Activated CD4-positive, alpha-beta T cell treated with anti-CD3 and anti-CD28 coated beads, Interleukin-2, amount 50 U/mL, for 48 hours (primary cell): ENCODE measurements at regions not wholly inside any gene's neighbourhood (a gene's known extent, or its start where the extent isn't known, plus 50 kb on each side); places are given as distances from the start of the nearest gene placed in this dataset.
A peak's percentile ranks its signal among the peaks of the same experiment; 100 is the strongest.

Source experiments
- DNase-seq, 2 experiments: peaks; one replicate each; pipeline ENCODE4 v3.0.0-alpha.2; 2020

GRCh38 chr10:120960725-120961124 is 109.6 kb downstream of the WDR11 start:
- DNase-seq: no peak

DNA sequence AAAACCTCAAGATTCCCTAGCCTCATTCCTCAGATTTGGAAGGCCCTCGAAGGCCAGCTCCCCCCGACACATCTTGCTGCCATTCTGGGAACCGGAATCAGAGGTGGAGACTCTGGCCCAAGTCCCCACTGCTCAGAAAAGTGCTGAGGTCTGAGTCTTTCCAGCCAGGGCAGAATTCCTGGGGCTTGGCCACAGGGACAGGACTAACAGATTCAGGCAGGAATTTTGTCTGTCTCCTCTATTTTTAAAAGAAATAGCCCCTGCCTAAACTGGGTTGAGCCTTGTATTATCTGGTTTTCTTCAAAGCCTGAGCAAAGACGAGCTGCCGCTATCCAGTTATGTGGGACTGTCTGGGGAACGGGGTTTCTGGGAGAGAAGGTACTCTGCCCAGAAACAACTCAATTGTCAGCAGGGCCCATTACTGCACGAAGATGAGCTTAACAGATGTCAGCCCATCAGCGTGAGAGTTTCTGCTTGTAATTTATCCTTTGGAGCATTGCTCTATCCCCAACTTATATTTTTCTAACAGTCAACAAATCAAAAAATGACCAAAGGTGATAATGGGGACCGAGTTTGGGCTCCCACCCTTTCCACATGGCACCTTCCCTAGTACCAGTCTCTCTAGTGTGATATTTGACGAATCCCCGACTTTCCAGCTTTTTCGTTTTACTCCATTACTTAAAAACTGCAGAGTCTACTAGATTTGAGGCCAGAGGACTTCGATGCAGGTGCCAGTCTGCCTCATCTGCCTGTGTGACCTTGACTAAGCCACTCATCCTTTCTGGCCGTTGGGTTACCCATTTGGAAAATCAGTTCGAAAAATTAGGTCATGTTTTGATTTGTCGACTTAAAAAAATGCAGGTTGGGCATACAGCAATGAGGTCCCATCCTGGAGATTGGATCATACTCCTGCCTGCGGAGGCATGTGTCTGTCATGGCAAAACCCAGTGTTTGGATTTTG is 110.9 kb downstream of the WDR11 start:
- DNase-seq: no peak

- DNase-seq: no peak
These were observed 111.8 kb downstream of the WDR11 start for GRCh38 chr10:120962756-120963593.

- no peak for DNase-seq
These were observed 112.5 kb downstream of the WDR11 start for GRCh38 chr10:120963594-120964220.

DNA sequence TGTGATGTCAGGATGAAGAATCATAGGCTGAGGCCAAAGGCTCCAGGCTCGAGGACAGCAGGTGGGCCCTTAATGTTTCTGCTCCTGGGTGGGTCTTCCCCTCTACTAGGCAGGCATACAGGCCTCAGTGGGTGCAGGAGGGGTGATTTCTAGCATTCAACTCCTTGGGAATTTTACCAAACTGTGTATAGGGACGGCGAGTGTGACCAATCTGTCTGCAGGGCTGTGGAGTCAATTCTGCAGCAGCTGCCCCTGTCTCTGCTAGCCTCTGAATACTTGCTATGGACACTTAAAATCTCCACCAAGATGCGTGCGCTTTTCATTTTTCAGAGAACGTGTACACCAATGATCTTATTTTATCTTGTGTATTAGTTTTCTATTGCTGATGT is 115.5 kb downstream of the WDR11 start:
- no peak for DNase-seq

GRCh38 chr10:120969219-120969645 is 118.1 kb downstream of the WDR11 start:
- no peak for DNase-seq

GRCh38 chr10:120970595-120971529 is 119.7 kb downstream of the WDR11 start:
- no peak for DNase-seq

DNA sequence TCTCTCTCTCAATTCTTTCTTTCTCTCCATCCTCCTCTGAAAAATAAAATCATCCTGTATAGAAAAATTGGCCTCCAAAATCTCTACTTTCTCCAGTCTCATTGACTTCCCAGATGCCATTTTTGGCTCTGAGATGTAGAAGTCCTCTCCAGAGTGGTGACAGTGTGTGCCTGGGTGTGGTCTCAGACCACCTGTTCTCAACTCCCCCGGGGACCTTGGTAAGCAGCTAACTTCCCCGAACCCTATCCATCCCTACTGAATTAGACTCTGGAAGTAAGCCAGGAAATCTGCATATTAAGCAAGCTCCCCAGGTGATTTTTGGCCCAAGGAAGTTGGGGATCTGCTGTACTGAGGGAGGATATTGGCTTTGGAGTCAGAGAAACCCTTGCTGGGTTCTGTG is 120.5 kb downstream of the WDR11 start:
- no peak for DNase-seq

- no peak for DNase-seq
These were observed 121.1 kb downstream of the WDR11 start for GRCh38 chr10:120972259-120972658.

- no peak for DNase-seq
These were observed 124.1 kb downstream of the WDR11 start for GRCh38 chr10:120975072-120975867.

DNA sequence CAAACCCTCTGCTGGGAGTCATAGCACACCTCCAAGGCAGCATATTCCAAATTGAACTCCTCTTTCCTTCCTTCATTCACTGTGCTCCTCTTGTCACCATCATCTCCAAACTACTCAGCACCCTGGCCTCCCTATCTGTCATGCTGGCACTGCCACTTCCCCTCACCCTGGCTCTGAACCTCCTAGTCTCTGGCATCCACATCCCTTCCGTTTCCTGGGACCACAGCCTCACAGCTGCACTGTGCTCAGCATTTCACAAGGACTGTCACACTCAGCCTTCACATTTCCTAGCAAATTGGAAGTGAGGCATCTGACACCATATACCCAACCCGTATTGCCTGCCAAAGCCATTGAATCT is 124.7 kb downstream of the WDR11 start:
- DNase-seq: no peak

GRCh38 chr10:120977897-120978296 is 126.7 kb downstream of the WDR11 start:
- DNase-seq: no peak

DNA sequence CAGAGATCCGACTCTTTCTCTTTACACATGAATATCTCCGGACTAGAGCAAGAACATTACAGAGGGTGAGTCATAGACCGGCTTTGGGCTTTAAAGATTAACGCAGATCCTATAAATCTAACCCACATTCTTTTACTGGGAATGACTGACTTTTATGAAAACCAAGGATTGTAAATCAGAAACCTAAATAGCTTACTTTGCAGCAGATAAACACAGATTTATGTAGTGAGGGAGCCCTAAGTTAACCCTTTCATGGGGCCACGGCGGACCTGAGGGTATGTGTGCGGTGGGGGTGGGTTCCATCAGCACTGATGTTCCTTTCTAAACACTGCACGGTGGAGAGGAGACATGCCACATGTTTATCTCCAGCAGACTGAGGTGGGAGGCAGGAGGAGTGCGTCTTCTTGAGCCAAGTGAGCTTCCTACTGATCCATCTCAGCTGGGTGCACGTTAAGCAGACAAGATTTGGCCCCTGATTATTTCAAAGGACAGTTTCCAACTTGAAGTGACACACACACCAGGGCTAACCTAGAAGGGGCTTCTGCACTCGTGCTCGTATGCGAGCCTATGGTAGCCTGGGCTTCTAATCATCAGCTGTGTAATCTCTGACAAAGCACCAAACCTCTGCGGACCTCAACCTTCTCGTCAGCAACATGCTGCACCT is 127.6 kb downstream of the WDR11 start:
- DNase-seq: no peak

DNA sequence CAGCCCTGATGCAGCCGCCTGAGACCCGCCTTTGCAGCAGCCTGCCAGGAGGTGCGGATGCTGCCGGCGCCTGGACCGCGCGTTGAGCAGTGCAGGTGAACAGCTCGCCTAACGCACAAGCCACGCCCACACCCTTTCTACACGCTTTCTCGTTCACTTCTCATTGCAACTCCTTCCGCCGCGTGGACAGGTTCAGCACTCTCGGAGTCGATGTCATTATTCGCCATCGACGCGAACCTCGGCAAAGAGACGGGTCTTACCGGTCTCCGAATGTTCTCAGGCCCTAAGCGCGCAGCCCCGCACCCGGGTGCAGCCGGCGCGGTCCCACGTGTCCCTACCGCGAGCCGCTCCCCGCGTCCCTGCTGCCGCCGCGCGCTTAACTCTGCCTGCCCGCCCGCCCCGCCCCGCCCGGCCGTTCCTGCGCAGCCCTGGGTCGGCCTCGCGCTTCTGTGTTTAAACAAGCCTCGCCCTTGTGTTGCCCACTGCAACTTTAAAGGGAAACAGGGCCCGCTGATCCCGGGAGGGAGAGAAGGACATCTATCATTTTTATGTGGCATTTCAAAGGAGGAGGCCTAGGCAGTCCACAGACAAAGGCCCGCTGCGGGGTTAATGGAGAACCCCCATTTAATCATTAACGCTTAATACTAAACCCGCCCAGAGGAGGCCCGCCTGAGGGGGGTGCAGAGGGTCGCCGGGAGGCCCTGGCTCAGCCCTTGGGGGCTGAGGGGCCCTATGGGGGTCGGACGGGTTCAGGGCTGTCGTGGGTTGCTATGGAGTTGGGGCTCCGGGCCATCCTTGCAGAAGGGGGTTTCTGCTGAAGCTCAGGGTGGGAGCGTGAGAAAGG is 128.5 kb downstream of the WDR11 start:
- peak; percentile 6 to 14 for DNase-seq

DNA sequence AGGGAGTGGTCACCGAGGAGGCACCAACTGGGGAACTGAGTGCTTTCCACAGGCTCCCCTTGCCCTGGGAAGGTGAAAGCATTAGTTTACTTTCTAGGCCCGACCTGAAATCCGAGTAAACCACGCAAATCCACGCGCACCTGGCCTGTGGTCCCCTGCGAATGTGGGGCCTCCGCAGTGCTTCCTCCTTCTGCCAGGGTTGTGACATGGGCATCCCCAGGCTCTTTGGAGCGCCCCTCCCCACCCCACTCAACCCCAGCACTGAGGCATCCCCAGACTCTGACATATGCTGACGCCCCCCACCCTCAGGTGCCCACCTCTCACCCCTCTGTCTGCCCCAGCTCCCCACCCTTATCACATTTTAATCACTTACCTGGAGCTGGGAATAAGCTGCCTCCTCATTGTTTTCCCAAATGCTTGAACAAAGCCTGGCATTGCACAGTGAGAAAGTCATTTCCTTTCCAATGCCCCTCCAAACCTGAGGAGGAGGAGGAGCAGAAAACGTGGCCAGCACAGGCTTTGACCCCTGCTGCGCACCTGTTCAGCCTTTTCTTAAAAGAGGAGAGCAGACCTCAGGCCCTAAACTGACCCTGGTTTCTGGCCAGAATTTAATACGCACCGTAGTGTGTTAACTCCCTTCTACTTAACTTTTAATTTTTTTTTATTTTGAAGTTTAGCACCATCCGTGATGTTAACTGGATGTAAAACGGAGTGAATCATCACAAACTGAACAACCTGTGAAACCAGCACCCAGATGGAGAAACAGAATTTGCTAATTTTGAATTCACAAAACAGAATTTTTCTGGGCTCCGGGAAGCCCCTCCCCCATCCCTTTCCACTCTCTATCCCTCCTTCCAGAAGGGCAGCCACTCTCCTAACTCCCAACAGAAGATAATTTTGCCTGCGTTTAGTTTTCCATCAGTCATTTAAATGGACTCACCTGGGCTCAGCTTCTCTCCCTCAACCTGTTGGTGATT is 129.4 kb downstream of the WDR11 start:
- no peak for DNase-seq

DNA sequence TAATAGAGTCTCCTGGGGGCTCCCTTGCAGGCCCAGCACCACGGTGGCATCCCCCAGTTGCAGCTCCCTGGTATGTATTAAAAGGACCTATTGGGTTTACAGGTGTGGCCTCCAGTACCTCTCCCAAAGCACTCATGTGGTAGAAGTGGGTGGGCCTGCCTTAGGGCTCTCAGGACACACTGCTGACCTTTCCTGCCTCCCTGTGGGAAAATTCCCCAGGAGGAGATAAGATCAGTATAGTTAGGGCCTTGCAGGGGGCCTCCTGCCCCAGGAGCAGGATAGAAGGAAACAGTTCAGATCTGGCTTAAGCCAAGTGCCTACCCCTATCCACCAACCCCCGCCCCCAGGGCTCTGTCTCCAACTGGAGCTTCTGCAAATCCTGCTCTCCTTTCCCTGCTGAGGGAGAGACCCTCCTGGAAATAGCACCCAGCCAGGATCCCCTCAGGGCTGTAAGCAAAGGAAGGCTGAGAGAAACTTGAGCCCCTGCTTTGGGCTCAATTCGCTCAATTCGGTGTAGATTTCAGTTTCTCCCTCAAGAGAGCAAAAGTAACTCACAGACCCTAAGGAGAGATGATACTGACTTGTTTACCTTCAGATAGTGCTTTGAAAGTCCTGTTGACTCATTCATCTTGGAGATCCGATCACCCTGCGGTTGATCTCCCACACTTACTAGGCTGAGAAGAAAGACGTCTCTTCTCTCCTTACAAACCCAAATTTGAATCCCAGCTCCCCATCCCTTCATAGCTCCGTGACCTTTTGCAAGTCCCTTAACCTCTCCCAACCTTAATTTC is 130.6 kb downstream of the WDR11 start:
- no peak for DNase-seq

DNA sequence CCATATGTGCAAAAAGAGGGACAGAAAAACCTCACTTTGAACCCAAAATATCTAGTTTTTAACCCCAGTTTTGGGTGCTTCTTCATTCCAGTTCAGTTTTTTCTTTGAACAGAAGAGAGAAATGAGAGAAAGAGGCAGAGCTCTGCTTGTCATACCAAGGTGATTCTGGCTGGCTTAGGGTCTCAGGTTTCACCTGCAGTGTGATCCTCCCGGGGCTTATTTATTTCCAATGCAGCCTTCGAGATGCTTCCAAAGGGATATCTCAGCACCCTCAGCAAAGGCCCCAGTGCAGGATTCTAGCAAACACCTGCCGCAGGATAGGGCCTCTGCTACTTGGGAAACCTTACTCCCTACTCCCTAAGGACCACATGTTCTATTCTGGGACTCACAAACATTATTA is 131.3 kb downstream of the WDR11 start:
- no peak for DNase-seq

GRCh38 chr10:120983721-120984120 is 132.6 kb downstream of the WDR11 start:
- DNase-seq: no peak
